DMS153 treated with DMSO at 0.1 percent for 48 hours (cell line): ENCODE measurements at regions not wholly inside any gene's neighbourhood (a gene's known extent, or its start where the extent isn't known, plus 50 kb on each side); places are given as distances from the start of the nearest gene placed in this dataset.
A peak's percentile ranks its signal among the peaks of the same experiment; 100 is the strongest.
"Not testable (repeated sequence)": the region's sequence is repeated elsewhere in the genome, so short reads cannot be mapped to it uniquely, and the experiment has no call there.

Source experiments
- DNase-seq: peaks from one replicate; lab custom pipeline; 2025; ENCODE audit not compliant: unreplicated experiment; lab: John Stamatoyannopoulos, UW

GRCh38 chr7:91455411-91455810 is 191.2 kb downstream of the FZD1 start:
- DNase-seq = no peak

DNA sequence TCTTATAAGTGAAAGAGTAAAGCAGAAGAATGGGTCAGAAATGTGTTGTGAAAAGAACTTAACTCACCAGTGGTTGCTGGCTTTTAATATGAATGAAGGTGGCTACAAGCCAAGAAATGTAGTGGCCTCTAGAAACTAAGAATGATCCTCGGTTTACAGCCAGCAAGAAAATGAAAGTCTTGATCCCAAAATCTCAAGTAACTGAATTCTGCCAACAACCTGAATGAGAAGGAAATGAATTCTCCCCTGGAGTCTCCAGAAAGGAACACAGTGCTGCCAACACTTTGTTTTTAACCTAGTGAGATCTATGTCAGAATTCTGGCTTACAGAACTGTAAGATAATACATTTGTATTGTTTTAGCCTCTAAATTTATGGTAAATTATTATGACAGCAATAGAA is 193.0 kb downstream of the FZD1 start:
- DNase-seq = no peak

DNA sequence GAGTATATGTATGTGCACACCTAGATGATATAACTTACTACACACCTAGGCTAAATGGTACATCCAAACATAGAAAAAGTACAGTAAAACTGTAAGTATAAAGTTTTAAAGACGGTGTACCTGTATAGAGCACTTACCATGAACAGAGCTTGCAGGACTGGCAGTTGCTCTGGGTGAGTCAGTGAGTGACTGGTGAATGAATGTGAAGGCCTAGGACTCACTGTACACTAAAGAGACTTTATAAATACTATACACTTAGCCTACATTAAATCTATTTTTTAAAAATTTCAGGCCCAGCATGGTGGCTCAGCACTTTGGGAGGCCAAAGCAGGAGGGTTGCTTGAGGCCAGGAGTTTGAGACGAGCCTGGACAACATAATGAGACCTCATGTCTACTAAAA is 195.3 kb downstream of the FZD1 start:
- no peak for DNase-seq

DNA sequence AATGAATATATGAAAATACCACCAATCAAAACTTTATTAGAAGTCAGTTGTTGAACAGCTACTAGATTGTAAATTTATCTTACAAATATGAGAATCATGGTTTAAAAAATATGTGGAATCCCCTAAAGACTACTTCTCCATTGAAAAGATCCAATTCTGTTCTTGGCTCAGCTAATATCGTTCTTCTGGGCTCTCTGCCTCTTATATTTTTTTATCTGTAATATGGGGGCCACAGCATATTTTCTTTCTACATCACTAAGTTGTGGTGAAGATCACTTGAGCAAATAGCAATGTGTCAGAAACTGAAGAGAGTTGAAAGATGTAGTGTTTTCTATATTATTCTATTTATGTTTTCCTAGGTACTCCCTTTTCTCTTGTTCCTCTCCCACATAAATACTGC is 198.1 kb downstream of the FZD1 start:
- no peak for DNase-seq

DNA sequence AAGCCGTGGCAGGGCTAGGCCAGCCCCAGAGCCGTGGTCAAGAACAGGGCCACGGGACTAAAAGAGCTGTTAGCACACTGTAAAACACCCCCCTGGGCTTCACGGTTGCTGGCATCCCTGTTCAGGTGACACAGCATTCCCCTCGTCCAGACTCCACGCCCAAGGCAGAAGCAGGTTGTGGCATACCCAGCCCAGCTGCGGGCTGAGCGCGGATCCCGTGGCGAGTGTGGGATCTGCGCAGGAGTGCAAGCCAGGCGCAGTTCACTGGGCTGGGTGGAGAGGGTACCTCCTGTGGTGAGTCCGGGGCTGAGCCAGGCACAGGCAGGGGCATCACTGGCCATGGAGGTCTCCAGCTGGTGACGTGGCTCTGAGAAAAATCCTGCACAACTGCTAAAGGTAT is 199.1 kb downstream of the FZD1 start:
- no peak for DNase-seq

- no peak for DNase-seq
Observed at GRCh38 chr7:91465595-91466061, 201.4 kb downstream of the FZD1 start.

DNA sequence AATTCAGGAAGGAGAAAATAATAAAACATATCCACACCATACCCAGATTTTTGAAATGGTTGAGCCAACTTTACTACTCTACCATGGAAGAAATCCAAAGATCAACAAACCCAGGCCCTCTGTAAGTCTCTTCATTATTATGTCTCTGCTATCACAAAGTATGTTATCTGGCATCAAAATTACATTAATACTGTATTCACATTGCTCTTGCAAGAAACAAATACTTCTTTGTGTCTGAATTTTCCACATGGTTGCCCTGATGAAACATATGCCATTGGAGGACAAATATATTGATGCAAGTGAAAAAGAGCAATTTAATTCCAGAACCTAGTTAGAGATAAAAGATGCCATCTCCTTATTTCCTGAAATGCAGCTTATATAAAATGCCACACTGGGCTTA is 204.0 kb downstream of the FZD1 start:
- DNase-seq = no peak

DNA sequence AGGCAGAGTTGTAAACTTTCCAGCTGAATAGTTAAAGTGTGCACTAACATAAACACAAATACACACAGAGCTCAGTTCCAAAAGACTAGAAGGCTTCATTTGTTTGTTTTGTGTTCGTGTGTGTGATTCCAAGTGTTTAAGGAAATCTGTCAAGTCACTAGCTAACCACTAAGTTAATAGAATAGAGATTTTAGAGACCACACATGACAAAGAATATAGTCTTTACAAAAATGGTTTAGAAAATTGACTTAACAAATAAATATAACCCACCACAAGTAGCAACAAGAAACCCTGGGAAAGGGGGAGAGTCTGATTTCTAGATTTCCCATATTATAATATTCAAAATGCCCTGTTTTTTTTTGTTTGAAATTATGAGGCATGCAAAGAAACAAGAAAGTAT is 209.4 kb downstream of the FZD1 start:
- no peak for DNase-seq

DNA sequence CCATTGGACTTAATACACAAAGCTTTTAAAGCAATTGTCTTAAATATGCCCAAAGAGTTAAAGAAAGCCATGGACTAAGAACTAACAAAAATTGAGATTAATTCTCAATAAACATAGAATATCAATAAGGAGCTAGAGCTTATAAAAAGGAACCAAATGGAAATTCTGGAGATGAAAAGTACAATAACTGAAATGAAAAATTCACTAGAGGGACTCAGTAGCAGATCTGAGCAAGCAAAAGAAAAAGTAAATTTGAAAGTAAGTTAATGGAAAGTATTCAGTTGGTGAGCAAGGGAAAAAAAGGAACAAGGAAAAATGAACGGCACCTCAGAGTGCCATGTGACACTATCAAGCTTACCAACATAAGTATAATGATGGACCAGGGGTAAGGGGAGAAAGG is 209.8 kb downstream of the FZD1 start:
- no peak for DNase-seq

GRCh38 chr7:91480470-91480869 is 216.2 kb downstream of the FZD1 start:
- DNase-seq = not testable (repeated sequence)

- no peak for DNase-seq
Observed at GRCh38 chr7:91491868-91492267, 227.6 kb downstream of the FZD1 start.

- DNase-seq = no peak
Observed at GRCh38 chr7:91492317-91492716, 228.1 kb downstream of the FZD1 start.

DNA sequence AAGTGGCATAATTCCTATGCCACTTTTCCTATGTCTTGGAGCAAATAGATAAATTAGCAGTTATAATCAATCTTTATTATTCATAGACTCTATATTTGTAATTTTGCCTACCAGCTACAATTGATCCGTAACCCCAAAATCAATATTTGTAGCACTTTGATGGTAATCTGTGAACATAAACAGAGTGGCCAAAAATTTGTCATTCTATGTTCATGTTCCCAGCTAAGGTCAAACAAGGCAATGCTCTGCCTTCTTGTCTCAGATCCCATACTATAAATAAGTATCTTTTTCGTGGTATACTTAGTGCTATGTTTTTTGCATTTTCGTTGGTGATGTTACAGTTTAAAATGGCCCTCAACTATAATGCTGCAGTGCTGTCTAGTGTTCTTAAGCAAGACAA is 228.5 kb downstream of the FZD1 start:
- DNase-seq = no peak

GRCh38 chr7:91494450-91494849 is 230.2 kb downstream of the FZD1 start:
- DNase-seq = no peak

- DNase-seq = no peak
Observed at GRCh38 chr7:91496251-91496820, 232.1 kb downstream of the FZD1 start.

DNA sequence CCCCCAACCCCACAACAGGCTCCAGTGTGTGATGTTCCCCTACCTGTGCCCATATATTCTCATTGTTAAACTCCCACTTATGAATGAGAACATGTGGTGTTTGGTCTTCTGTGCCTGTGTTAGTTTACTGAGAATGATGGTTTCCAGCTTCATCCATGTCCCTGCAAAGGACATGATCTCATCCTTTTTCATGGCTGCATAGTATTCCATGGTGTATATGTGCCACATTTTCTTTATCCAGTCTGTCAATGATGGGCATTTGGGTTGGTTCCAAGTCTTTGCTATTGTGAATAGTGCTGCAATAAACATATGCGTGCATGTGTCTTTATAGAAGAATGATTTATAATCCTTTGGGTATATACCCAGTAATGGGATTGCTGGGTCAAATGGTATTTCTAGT is 233.0 kb downstream of the FZD1 start:
- DNase-seq = not testable (repeated sequence)

DNA sequence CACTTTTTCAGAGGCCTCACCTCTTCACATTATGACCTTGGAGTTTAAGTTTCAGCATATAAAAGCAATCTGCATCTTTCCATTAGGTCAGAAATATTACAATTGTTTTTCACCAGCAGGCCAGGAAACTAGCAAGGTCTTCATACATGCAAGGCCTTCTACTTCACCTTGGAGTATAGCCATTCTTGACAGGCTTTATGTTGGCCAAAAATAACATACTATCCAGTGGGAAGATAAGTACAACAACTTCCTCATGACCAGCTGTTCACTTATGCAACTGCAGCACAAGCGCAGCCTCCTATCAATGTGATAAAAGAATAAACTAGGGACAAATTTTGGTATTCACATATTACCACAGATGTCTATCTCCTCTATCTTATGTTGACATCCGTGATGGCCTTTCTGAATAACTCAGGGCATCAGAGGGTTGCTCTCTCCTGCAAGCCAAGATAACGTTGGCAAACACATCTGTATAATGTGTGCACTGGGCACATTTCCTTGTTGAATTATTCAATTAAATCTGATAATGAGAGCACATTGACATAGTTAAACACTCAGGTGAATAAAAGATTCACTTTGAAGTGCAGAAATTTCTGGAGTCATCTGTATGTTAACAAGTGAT is 239.8 kb downstream of the FZD1 start:
- DNase-seq = peak; percentile 27

GRCh38 chr7:91504919-91505318 is 240.7 kb downstream of the FZD1 start:
- DNase-seq = peak; percentile 38

- not testable (repeated sequence) for DNase-seq
Observed at GRCh38 chr7:91506966-91507365, 242.7 kb downstream of the FZD1 start.

DNA sequence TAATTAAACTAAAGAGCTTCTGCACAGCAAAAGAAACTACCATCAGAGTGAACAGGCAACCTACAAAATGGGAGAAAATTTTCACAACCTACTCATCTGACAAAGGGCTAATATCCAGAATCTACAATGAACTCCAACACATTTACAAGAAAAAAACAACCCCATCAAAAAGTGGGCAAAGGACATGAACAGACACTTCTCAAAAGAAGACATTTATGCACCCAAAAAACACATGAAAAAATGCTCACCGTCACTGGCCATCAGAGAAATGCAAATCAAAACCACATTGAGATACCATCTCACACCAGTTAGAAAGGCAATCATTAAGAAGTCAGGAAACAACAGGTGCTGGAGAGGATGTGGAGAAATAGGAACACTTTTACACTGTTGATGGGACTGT is 247.6 kb downstream of the FZD1 start:
- DNase-seq = not testable (repeated sequence)

DNA sequence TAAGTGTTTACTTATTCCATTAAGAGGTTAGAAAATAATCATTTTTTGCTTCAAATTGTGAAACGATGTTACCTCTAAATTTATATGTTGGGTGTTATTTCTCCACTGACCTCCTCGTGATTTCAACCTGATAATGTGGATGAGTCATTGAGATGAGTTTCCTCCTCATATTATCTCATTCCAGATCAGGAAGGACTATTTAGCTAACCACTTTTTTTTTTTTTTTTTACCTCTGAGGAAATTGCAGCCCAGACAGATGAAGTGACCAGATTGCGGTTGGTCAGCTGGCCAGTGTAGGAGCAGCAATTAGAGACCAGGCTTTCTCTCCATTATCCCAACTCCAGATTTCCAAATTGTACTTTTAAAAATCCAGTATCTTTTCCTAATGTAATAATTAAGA is 248.7 kb downstream of the FZD1 start:
- no peak for DNase-seq

GRCh38 chr7:91514591-91514990 is 250.4 kb downstream of the FZD1 start:
- no peak for DNase-seq

GRCh38 chr7:91515961-91516360 is 251.7 kb downstream of the FZD1 start:
- DNase-seq = no peak
